ENCODE measurements at regions not wholly inside any gene's neighbourhood (a gene's known extent, or its start where the extent isn't known, plus 50 kb on each side); places are given as distances from the start of the nearest gene placed in this dataset.
A peak's percentile ranks its signal among the peaks of the same experiment; 100 is the strongest.
"Not testable (repeated sequence)": the region's sequence is repeated elsewhere in the genome, so short reads cannot be mapped to it uniquely, and the experiment has no call there.

DNA sequence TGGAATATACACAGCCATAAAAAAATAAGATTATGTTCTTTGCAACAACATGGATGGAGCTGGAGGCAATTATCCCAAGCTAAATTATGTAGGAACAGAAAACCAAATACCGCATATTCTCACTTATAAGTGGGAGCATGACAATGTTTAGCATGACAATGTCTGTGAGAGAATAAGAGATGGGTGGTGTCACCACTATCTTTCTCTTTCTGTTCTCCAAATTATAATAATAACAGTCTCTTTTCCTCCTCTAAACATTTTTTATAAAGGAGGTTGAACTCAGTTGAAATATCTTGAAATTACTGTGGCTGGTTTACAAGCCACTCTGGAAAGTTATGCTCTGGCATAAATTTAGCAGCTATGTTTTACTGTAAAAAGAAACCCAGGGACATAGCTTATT is 108.4 kb upstream of the NBPF19 start:
- not testable (repeated sequence) for DNase-seq

- DNase-seq = not testable (repeated sequence)
Observed at GRCh38 chr1:149367472-149368044, 107.3 kb upstream of the NBPF19 start.

DNA sequence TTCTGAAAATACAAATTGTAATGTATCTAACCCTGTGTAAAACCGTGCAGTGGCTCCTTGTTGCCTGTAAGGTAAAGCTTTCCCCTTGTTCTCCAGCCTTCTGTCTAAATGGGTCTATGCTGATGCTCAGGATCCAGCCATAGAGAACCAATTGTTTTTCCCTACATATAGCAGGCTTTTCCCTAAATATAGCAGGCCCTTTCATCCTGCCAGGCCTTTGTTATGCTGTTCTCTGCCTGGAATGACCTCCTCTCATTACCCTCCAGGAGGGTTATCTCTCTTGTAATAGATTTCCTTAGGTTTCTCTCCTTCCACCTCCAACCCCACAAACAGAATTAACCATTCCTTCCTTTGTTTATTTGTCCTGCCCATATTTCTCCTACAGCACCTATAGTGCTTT is 106.5 kb upstream of the NBPF19 start:
- DNase-seq = not testable (repeated sequence)

- not testable (repeated sequence) for DNase-seq
Observed at GRCh38 chr1:149369081-149369480, 105.8 kb upstream of the NBPF19 start.

DNA sequence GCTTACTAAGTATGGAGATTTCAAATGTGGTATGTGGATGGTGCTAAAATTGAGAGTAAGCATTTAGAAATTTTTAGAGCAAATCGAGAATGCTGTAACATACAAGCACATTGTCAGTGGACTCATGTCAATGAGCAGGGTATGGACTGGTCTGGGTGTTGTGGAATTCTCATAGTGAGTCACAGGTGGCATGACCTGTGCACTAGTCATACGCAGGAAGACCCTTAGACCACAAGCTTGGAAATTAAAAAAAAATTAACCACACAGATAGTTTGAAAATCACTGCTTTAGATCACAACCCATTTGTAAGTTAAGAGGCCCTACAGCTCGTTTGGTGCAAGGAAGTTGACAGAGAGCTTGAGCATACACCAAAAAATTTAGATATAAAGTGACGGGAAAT is 102.9 kb upstream of the NBPF19 start:
- DNase-seq = not testable (repeated sequence)

- DNase-seq = not testable (repeated sequence)
Observed at GRCh38 chr1:149378462-149378861, 96.4 kb upstream of the NBPF19 start.

- peak; percentile 33 for DNase-seq
Observed at GRCh38 chr1:149390173-149390926, 84.5 kb upstream of the NBPF19 start.

- not testable (repeated sequence) for DNase-seq
Observed at GRCh38 chr1:149390931-149391330, 83.9 kb upstream of the NBPF19 start.

DNA sequence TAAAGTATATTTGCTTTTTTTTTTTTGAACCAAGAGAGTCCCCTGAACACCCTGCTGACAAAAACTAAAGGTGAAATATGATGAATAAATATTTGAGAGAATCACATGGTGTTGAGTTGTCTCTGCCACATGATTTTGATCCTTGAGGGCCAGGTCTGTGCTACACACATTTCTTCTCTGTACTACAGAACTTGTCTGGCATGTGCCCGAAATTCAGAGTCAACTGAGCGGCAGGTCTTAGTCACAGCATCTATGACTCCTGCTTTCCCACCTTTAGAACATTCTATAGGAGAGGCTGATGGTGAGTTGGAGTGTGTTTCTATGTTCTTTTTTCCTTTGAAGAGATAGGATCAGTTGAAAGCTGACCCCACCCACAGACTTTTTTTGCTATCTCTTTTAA is 79.0 kb upstream of the NBPF19 start:
- DNase-seq = peak; percentile 31

GRCh38 chr1:149398527-149398926 is 76.3 kb upstream of the NBPF19 start:
- DNase-seq = not testable (repeated sequence)

DNA sequence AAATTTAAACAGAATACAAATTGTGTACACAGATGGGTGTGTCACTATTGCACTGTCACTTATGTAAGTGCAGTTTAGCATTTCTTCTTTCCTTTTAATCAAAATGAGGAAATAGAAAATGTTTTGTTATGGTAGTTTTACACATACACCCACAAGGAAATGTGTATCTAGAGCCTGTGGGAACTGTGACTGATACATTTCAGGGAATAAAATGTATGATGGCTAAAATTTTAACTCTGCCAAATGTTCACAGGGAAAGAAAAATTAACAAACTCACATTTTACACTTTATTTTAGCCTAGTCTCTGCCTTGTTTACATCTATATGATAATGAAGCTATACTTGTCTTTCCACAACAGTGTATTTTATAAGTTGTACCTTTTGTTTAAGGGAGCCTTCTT is 66.4 kb upstream of the NBPF19 start:
- not testable (repeated sequence) for DNase-seq

GRCh38 chr1:149415373-149415772 is 59.5 kb upstream of the NBPF19 start:
- not testable (repeated sequence) for DNase-seq

DNA sequence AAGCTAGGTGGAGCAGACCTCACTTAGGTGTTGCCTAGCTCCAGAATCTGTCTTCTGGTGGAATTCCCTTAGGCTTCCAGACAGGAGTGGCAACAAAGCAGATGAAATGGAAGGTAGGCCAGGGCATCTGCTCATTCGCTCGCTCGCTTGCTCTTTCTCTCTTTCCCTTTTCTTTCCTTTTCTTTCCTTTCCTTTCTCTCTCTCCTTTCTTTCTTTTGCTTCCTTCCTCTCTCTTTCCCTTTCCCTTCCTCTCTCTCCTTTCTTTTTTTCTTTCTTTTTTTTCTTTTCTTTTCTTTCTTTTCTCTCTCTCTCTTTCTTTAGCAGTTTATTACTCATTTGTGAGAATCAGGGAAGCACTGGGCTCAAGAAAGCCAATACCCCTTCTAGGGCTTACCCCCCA is 56.1 kb upstream of the NBPF19 start:
- DNase-seq = not testable (repeated sequence)

GRCh38 chr1:149423122-149423521 is 51.7 kb upstream of the NBPF19 start:
- DNase-seq = not testable (repeated sequence)
